DND-41 (cell line): ENCODE measurements at regions not wholly inside any gene's neighbourhood (a gene's known extent, or its start where the extent isn't known, plus 50 kb on each side); places are given as distances from the start of the nearest gene placed in this dataset.
"Not testable (repeated sequence)": the region's sequence is repeated elsewhere in the genome, so short reads cannot be mapped to it uniquely, and the experiment has no call there.

ENCODE experiments used
- ATAC-seq: fragments of 200-7000 bp; cut with Tn5 transposase; 3 replicates; pipeline ENCODE4 v1.9.1; 2021; ENCODE audit warnings: low read depth; ENCODE audit not compliant: insufficient read depth
- DNase-seq: peaks from one replicate; pipeline ENCODE4 v3.0.0-alpha.2; 2020
- H2AFZ ChIP-seq: 2 replicates; pipeline ENCODE4 v1.6.0; 2012; ENCODE audit warnings: low read depth, low read length
- H3K27ac ChIP-seq: 2 replicates; pipeline ENCODE4 v1.5.1; 2012; ENCODE audit warnings: low read length, inconsistent platforms
- H3K27me3 ChIP-seq: fragments of 200-600 bp; sonication (generic); 2 replicates; pipeline ENCODE4 v1.6.0; 2012; ENCODE audit warnings: low read length, mild to moderate bottlenecking, inconsistent platforms; ENCODE audit not compliant: insufficient read depth, poor library complexity
- H3K36me3 ChIP-seq: 2 replicates; pipeline ENCODE4 v1.5.1; 2012; ENCODE audit warnings: low read length, inconsistent platforms; ENCODE audit not compliant: insufficient read depth
- H3K4me1 ChIP-seq: 2 replicates; pipeline ENCODE4 v1.5.1; 2012; ENCODE audit warnings: mild to moderate bottlenecking, low read length; ENCODE audit not compliant: insufficient read depth
- H3K4me2 ChIP-seq: 2 replicates; pipeline ENCODE4 v1.6.0; 2012; ENCODE audit warnings: mild to moderate bottlenecking, moderate library complexity, low read length, inconsistent platforms; ENCODE audit not compliant: insufficient read depth
- H3K4me3 ChIP-seq, 2 experiments: fragments of 200-600 bp in 1 of 2; shearing (Covaris generic) in 1 of 2; 2 replicates each; pipeline ENCODE4 v1.5.1; 2012 to 2016; ENCODE audit warnings: inconsistent platforms in 2 of 2, low read length in 2 of 2, mild to moderate bottlenecking in 2 of 2, low read depth in 1 of 2, moderate library complexity in 1 of 2
- H3K79me2 ChIP-seq: 2 replicates; pipeline ENCODE4 v1.6.0; 2012; ENCODE audit warnings: low read length, inconsistent platforms; ENCODE audit not compliant: insufficient read depth
- H3K9ac ChIP-seq: 2 replicates; pipeline ENCODE4 v1.6.0; 2012; ENCODE audit warnings: low read depth, mild to moderate bottlenecking, inconsistent platforms, low read length, moderate library complexity
- H3K9me3 ChIP-seq: 2 replicates; pipeline ENCODE4 v1.5.1; 2012; ENCODE audit warnings: low read length, moderate library complexity, mild to moderate bottlenecking, inconsistent platforms; ENCODE audit not compliant: insufficient read depth, severe bottlenecking
- H4K20me1 ChIP-seq: 2 replicates; pipeline ENCODE4 v1.6.0; 2012; ENCODE audit warnings: low read length; ENCODE audit not compliant: insufficient read depth
- CTCF ChIP-seq: IDR thresholded peaks from 2 replicates; pipeline ENCODE4 v1.5.1; 2012; ENCODE audit warnings: borderline replicate concordance, low read length, moderate library complexity, mild to moderate bottlenecking; ENCODE audit not compliant: poor library complexity, severe bottlenecking; ENCODE audit errors: extremely low read depth
- EZH2 ChIP-seq: IDR thresholded peaks from 3 replicates; pipeline ENCODE4 v1.6.1; 2012; ENCODE audit warnings: borderline replicate concordance, low read depth, mild to moderate bottlenecking, moderate library complexity, low read length, inconsistent platforms; ENCODE audit not compliant: severe bottlenecking

GRCh38 chr6:93644611-93645010, 225.3 kb upstream of the EPHA7 start:
- no peak overlapping the region for H2AFZ ChIP-seq
- no peak for DNase-seq

GRCh38 chr6:93639126-93639525, 219.8 kb upstream of the EPHA7 start:
- H3K9me3 ChIP-seq, result no peaks in the 10 kb centered on the region
- H3K27ac ChIP-seq, result no peak overlapping the region
- H3K4me2 ChIP-seq, result no peak overlapping the region
- TF ChIP-seq CTCF (no peak), EZH2 (no peak)
- H2AFZ ChIP-seq, result no peak overlapping the region
- no peaks in the 10 kb centered on the region for H3K27me3 ChIP-seq
- no peaks in the 10 kb centered on the region for H4K20me1 ChIP-seq
- H3K79me2 ChIP-seq, result no peaks in the 10 kb centered on the region
- H3K9ac ChIP-seq, result no peak overlapping the region
- H3K4me3 ChIP-seq, result no peak overlapping the region
- DNase-seq (no peak), ATAC-seq (no peak)
- H3K36me3 ChIP-seq, result no peaks in the 10 kb centered on the region
- H3K4me1 ChIP-seq, result no peaks in the 10 kb centered on the region

More at GRCh38 chr6:93644611-93645010, 225.3 kb upstream of the EPHA7 start:
- no peak overlapping the region for H3K4me2 ChIP-seq
- ATAC-seq, result no peak
- no peak for TF ChIP-seq CTCF
- TF ChIP-seq EZH2, result no peak
- H3K27me3 ChIP-seq, result no peaks in the 10 kb centered on the region
- no peaks in the 10 kb centered on the region for H3K4me1 ChIP-seq
- no peak overlapping the region for H3K4me3 ChIP-seq
- no peak overlapping the region for H3K27ac ChIP-seq
- H3K9me3 ChIP-seq, result no peaks in the 10 kb centered on the region
- no peaks in the 10 kb centered on the region for H3K79me2 ChIP-seq
- H3K9ac ChIP-seq, result no peak overlapping the region
- H4K20me1 ChIP-seq, result no peaks in the 10 kb centered on the region
- no peaks in the 10 kb centered on the region for H3K36me3 ChIP-seq

- H3K4me1 ChIP-seq, H3K79me2 ChIP-seq, H3K4me2 ChIP-seq, ATAC-seq, H3K9me3 ChIP-seq, H4K20me1 ChIP-seq, DNase-seq, H3K36me3 ChIP-seq, H3K9ac ChIP-seq, H3K4me3 ChIP-seq, H2AFZ ChIP-seq, H3K27me3 ChIP-seq, H3K27ac ChIP-seq: not testable (repeated sequence)
Measured at GRCh38 chr6:93636987-93637664, 217.8 kb upstream of the EPHA7 start.

GRCh38 chr6:93624408-93624807, 205.0 kb upstream of the EPHA7 start:
- no peak overlapping the region for H2AFZ ChIP-seq
- TF ChIP-seq CTCF, result no peak
- no peak for TF ChIP-seq EZH2
- H4K20me1 ChIP-seq, result no peaks in the 10 kb centered on the region
- no peak overlapping the region for H3K9ac ChIP-seq
- H3K9me3 ChIP-seq, result no peaks in the 10 kb centered on the region
- no peak overlapping the region for H3K4me2 ChIP-seq
- H3K4me3 ChIP-seq, result no peak overlapping the region
- H3K36me3 ChIP-seq, result no peaks in the 10 kb centered on the region
- no peak for DNase-seq
- H3K4me1 ChIP-seq, result no peaks in the 10 kb centered on the region
- ATAC-seq, result no peak
- H3K27me3 ChIP-seq, result no peaks in the 10 kb centered on the region
- no peak overlapping the region for H3K27ac ChIP-seq
- H3K79me2 ChIP-seq, result no peaks in the 10 kb centered on the region
